T-helper 2 cell treated with Interferon-gamma antibody and Interleukin-4, amounts not matched to agents 5 μg/mL and 100 μg/mL, for 36 hours (primary cell): ENCODE measurements at regions not wholly inside any gene's neighbourhood (a gene's known extent, or its start where the extent isn't known, plus 50 kb on each side); places are given as distances from the start of the nearest gene placed in this dataset.

Experiments used
- DNase-seq: peaks from one replicate; pipeline ENCODE4 v3.0.0; 2021; ENCODE audit warnings: low spot score
- H3K27ac Mint-ChIP-seq: one replicate; pipeline ENCODE4 v1.8.0; 2021; ENCODE audit warnings: mild to moderate bottlenecking, mixed read lengths
- H3K27me3 Mint-ChIP-seq: one replicate; pipeline ENCODE4 v1.8.0; 2021; ENCODE audit warnings: low read depth, mixed read lengths
- H3K36me3 Mint-ChIP-seq: one replicate; pipeline ENCODE4 v1.8.0; 2021; ENCODE audit warnings: low read depth, mixed read lengths
- H3K4me1 Mint-ChIP-seq: one replicate; pipeline ENCODE4 v1.8.0; 2021; ENCODE audit warnings: low read depth, mixed read lengths
- H3K4me3 Mint-ChIP-seq: one replicate; pipeline ENCODE4 v1.8.0; 2022; ENCODE audit warnings: mild to moderate bottlenecking, moderate library complexity, mixed read lengths
- H3K9me3 Mint-ChIP-seq: one replicate; pipeline ENCODE4 v1.8.0; 2021; ENCODE audit warnings: mixed read lengths

GRCh38 chr5:98690002-98690401, 83.5 kb upstream of the RGMB start:
- Mint-ChIP-seq H3K9me3 (no peaks in the 10 kb centered on the region), H3K36me3 (no peaks in the 10 kb centered on the region), H3K27ac (no peak overlapping the region), H3K4me3 (no peak overlapping the region), H3K27me3 (no peaks in the 10 kb centered on the region), H3K4me1 (no peaks in the 10 kb centered on the region)
- DNase-seq: no peak

- no peaks in the 10 kb centered on the region for H3K9me3 Mint-ChIP-seq
- H3K4me3 Mint-ChIP-seq: no peak overlapping the region
- H3K4me1 Mint-ChIP-seq: no peaks in the 10 kb centered on the region
- H3K27me3 Mint-ChIP-seq: no peaks in the 10 kb centered on the region
- DNase-seq: no peak
- H3K27ac Mint-ChIP-seq: no peak overlapping the region
- H3K36me3 Mint-ChIP-seq: no peaks in the 10 kb centered on the region
Observed at GRCh38 chr5:98694902-98695301, 78.6 kb upstream of the RGMB start.

- Mint-ChIP-seq H3K4me1 (no peaks in the 10 kb centered on the region), H3K9me3 (peaks cover 17% of the 10 kb centered on the region), H3K4me3 (no peak overlapping the region), H3K27me3 (no peaks in the 10 kb centered on the region), H3K27ac (no peak overlapping the region), H3K36me3 (no peaks in the 10 kb centered on the region)
- DNase-seq: no peak
Observed at GRCh38 chr5:98698359-98698758, 75.1 kb upstream of the RGMB start.

GRCh38 chr5:98700730-98701129, 72.7 kb upstream of the RGMB start:
- Mint-ChIP-seq H3K27ac (no peak overlapping the region), H3K36me3 (no peaks in the 10 kb centered on the region), H3K27me3 (no peaks in the 10 kb centered on the region), H3K4me1 (no peaks in the 10 kb centered on the region), H3K9me3 (peaks cover 17% of the 10 kb centered on the region), H3K4me3 (no peak overlapping the region)
- DNase-seq: no peak

GRCh38 chr5:98705841-98706240, 67.6 kb upstream of the RGMB start:
- DNase-seq: no peak
- Mint-ChIP-seq H3K27ac (no peak overlapping the region), H3K9me3 (peaks cover 17% of the 10 kb centered on the region), H3K4me3 (no peak overlapping the region), H3K27me3 (no peaks in the 10 kb centered on the region), H3K4me1 (no peaks in the 10 kb centered on the region), H3K36me3 (no peaks in the 10 kb centered on the region)

- no peaks in the 10 kb centered on the region for H3K36me3 Mint-ChIP-seq
- H3K27me3 Mint-ChIP-seq: no peaks in the 10 kb centered on the region
- no peak overlapping the region for H3K27ac Mint-ChIP-seq
- no peaks in the 10 kb centered on the region for H3K4me1 Mint-ChIP-seq
- H3K9me3 Mint-ChIP-seq: no peaks in the 10 kb centered on the region
- H3K4me3 Mint-ChIP-seq: no peak overlapping the region
- no peak for DNase-seq
Observed at GRCh38 chr5:98709681-98710080, 63.8 kb upstream of the RGMB start.

- H3K4me3 Mint-ChIP-seq: no peak overlapping the region
- DNase-seq: no peak
- no peaks in the 10 kb centered on the region for H3K36me3 Mint-ChIP-seq
- no peaks in the 10 kb centered on the region for H3K27me3 Mint-ChIP-seq
- no peak overlapping the region for H3K27ac Mint-ChIP-seq
- no peaks in the 10 kb centered on the region for H3K4me1 Mint-ChIP-seq
- H3K9me3 Mint-ChIP-seq: no peaks in the 10 kb centered on the region
Observed at GRCh38 chr5:98713027-98713426, 60.4 kb upstream of the RGMB start.

GRCh38 chr5:98713856-98714255, 59.6 kb upstream of the RGMB start:
- H3K27ac Mint-ChIP-seq: no peak overlapping the region
- no peak overlapping the region for H3K4me3 Mint-ChIP-seq
- no peaks in the 10 kb centered on the region for H3K4me1 Mint-ChIP-seq
- H3K9me3 Mint-ChIP-seq: peaks cover 2% of the 10 kb centered on the region
- H3K36me3 Mint-ChIP-seq: no peaks in the 10 kb centered on the region
- no peaks in the 10 kb centered on the region for H3K27me3 Mint-ChIP-seq
- no peak for DNase-seq

- peaks cover 5% of the 10 kb centered on the region for H3K9me3 Mint-ChIP-seq
- no peak overlapping the region for H3K27ac Mint-ChIP-seq
- DNase-seq: no peak
- H3K4me3 Mint-ChIP-seq: no peak overlapping the region
- no peaks in the 10 kb centered on the region for H3K36me3 Mint-ChIP-seq
- H3K4me1 Mint-ChIP-seq: no peaks in the 10 kb centered on the region
- no peaks in the 10 kb centered on the region for H3K27me3 Mint-ChIP-seq
Observed at GRCh38 chr5:98714710-98715288, 58.7 kb upstream of the RGMB start.

- Mint-ChIP-seq H3K27ac (no peak overlapping the region), H3K4me1 (no peaks in the 10 kb centered on the region), H3K9me3 (peaks cover 5% of the 10 kb centered on the region), H3K36me3 (no peaks in the 10 kb centered on the region), H3K27me3 (no peaks in the 10 kb centered on the region), H3K4me3 (no peak overlapping the region)
- DNase-seq: no peak
Observed at GRCh38 chr5:98721231-98721928, 52.1 kb upstream of the RGMB start.

- H3K36me3 Mint-ChIP-seq: no peaks in the 10 kb centered on the region
- DNase-seq: no peak
- peaks cover 5% of the 10 kb centered on the region for H3K9me3 Mint-ChIP-seq
- no peaks in the 10 kb centered on the region for H3K4me1 Mint-ChIP-seq
- no peak overlapping the region for H3K27ac Mint-ChIP-seq
- H3K27me3 Mint-ChIP-seq: no peaks in the 10 kb centered on the region
- H3K4me3 Mint-ChIP-seq: no peak overlapping the region
Observed at GRCh38 chr5:98722188-98722587, 51.3 kb upstream of the RGMB start.

- Mint-ChIP-seq H3K4me3 (no peak overlapping the region), H3K4me1 (no peaks in the 10 kb centered on the region), H3K9me3 (peaks cover 5% of the 10 kb centered on the region), H3K27ac (no peak overlapping the region), H3K36me3 (no peaks in the 10 kb centered on the region), H3K27me3 (no peaks in the 10 kb centered on the region)
- no peak for DNase-seq
Observed at GRCh38 chr5:98723061-98723460, 50.4 kb upstream of the RGMB start.
